NCI-H1694 (cell line): ENCODE measurements at regions not wholly inside any gene's neighbourhood (a gene's known extent, or its start where the extent isn't known, plus 50 kb on each side); places are given as distances from the start of the nearest gene placed in this dataset.
A peak's percentile ranks its signal among the peaks of the same experiment; 100 is the strongest.
"Not testable (repeated sequence)": the region's sequence is repeated elsewhere in the genome, so short reads cannot be mapped to it uniquely, and the experiment has no call there.

Source experiments
- DNase-seq: peaks from one replicate; lab custom pipeline; 2025; lab: John Stamatoyannopoulos, UW

GRCh38 chr3:56924700-56925099, 123.0 kb upstream of the ARHGEF3 start:
- DNase-seq, result not testable (repeated sequence)

DNA sequence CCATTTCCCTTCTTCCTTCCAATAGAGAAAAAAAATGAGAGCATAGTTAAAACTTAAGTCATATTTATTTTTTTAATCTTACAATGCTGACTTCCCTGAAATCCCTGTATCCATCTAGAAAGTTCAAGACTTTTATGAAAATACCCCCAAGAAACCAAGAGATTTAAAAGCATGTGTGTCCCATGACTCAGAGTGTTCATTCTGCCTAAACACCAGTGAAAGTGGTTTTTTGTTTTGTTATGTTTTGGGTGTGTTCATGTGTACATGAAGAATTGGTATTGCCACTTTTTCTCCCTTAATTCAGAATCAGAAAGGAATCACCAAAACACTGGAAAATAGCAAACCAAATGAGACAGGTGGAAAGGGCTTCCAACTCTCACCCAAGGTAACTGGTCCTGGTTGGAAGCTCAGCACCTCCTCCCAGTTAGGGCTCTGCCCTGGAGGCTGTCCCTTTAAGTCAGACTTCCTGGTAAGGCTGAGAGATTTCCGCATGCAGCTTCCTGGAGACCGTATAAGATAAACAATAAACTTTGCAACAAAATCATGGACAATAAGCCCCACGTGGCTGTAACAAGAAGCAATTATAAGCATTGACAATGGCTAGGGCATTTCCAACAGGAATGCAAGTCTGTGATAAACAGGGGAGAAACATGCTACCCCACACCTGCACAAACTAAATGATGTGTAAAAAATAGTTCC, 121.9 kb upstream of the ARHGEF3 start:
- no peak for DNase-seq

- DNase-seq, result no peak
Observed at GRCh38 chr3:56921573-56922453, 120.1 kb upstream of the ARHGEF3 start.

DNA sequence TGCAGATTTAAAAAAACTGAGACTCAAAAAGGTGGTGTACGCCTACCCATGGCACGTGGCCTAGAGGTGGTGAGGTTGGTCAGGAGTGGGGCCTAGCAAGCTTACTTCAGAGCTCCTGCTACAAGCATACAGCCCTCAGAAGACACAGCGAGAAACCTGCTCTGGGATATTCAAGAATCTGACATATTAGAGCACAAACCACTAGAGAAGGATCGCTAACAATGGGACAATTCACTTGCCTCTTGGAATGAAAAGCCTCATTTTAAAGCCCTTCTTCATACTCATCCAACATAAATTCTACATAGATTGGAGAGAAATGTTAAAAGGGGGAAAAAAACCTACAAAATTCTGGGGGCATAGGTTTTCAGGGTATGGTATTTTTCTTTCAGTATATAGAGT, 118.0 kb upstream of the ARHGEF3 start:
- DNase-seq, result no peak

- DNase-seq, result no peak
Observed at GRCh38 chr3:56919137-56919796, 117.5 kb upstream of the ARHGEF3 start.

- no peak for DNase-seq
Observed at GRCh38 chr3:56918111-56918568, 116.4 kb upstream of the ARHGEF3 start.

DNA sequence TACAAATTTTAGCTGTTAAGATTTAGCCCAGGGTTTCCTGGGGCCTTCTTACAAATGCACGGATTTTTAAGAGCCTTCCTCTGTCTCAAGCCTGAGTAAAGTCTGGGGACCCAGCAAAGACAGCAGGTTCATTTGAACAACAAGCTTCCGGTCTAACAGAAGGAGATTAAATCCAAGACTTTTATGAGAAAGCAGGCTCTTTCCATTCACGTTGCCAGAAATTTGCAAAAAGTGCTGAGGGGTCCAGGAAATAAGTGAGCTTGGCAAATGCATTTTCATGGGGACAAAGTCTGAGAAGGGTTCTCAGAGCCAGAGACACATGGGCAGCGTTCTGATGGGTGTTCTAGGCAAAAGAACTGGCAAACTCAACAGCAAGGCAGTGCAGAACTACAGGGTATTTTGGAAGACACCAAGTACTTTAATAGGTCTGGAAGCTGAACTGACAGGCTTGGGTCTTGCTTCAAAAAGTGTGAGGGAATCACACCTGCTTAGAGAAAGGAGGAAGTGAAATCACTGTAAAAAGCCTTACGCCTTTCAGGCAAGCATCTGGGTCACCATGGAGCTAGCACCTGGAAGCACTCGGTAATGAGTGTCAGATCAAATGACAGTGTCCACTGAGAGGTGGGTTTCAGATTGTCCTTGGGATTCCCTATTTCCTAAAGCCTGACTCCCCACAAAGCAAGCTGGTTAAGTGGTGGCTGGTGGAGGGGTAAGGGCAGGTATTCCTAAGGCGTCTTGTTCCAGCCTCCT, 115.8 kb upstream of the ARHGEF3 start:
- no peak for DNase-seq

DNA sequence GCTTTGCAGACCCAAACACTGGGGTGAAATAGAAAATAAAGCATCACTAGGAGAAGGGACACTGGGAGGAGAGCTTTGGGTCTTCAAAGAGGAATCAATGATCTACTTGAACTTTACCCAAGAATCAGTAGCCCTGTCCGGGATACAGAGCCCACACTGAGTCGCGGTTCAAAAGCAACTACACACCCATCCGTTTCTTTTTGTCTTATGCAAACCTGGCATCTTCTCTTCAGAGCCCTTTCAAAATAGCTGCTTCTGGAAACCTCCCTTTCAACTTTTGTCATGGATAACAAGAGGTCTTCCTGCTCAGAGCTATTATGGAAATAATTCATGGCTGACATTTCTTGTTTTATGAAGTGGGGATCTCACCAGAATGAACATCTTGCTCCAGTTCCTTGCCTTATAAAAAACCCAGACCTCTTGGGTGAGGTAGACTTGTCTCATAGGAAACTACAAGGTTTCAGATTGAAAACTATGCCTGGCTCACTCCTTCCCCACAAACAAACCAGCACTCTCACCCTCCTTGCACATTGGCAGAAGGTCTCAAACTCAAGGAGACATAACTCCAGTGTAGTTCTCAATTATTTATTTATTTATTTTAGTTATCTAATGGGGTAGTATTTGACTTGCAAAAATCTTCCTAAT, 115.1 kb upstream of the ARHGEF3 start:
- DNase-seq, result no peak

- no peak for DNase-seq
Observed at GRCh38 chr3:56915966-56916586, 114.3 kb upstream of the ARHGEF3 start.

DNA sequence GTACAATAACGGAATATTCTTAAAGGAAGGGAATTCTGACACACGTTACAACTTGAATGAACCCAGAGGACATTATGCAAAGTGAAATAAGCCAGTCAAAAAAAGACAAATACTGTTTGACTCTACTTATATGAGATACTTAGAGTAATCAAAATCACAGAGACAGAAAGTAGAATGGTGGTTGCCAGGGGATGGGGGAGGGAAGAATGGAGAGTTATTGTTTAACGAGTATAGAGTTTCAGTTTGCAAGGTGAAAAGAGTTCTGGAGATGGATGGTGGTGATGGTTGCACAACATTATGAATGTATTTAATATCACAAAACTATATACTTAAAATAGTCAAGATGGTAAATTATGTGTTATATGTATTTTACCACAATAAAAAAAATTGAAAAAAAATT, 112.9 kb upstream of the ARHGEF3 start:
- DNase-seq, result no peak

DNA sequence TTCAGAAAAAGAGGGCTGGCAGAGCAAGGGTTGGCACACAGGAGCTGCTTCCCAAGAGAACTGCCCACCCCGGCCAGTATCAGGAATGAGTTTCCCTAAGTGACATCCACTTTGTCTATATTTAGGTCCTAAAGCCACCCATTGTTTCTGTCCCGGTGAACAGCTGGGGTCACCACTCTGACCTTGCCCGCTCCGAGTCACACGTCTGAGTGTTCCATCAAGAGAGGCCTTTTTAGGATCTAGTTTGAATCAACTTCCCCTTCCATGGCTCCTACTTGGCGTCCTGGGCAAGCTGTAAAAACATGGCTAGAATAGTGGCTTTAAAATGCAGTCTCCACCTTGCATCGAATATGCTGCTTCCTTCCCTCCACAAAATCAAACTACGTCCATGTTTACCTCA, 109.6 kb upstream of the ARHGEF3 start:
- no peak for DNase-seq

DNA sequence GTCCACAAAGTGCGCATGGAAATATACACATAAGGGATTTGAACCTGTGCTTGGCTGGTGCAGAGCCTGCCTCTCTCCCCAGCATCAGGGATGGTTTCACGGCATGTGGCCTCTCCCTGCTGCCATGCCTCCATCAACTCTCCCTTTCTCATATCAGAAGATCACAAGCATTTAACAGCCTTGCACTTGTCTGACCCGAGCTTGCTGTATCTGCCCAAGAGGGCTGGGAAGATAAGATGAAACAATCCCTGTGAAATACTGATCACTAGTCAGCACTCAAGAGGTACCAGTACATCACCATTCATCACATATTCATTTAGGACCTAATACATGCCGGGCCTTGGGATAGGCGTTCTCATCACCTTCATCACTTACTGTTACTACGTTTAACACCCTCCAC, 107.6 kb upstream of the ARHGEF3 start:
- no peak for DNase-seq

DNA sequence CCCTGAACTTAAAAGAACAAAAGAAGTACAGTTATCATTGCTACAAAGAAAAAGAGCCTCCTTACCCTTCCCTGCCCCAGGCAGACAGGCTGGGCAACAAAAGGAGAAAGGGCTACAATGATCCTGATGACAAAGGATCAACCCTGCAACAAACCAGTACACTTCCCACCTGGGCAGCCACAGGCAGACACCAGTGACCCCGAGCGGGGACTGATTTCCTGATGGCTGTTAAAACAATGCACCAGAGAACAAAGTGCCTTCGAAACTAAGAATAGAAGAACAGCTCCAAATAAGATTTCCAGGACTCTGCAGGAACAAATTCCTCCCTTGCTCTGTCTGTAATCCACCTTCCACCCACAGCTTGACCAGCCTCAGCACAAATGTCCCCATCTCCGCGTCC, 106.3 kb upstream of the ARHGEF3 start:
- no peak for DNase-seq

GRCh38 chr3:56904552-56905215, 102.9 kb upstream of the ARHGEF3 start:
- DNase-seq, result peak; percentile 24

DNA sequence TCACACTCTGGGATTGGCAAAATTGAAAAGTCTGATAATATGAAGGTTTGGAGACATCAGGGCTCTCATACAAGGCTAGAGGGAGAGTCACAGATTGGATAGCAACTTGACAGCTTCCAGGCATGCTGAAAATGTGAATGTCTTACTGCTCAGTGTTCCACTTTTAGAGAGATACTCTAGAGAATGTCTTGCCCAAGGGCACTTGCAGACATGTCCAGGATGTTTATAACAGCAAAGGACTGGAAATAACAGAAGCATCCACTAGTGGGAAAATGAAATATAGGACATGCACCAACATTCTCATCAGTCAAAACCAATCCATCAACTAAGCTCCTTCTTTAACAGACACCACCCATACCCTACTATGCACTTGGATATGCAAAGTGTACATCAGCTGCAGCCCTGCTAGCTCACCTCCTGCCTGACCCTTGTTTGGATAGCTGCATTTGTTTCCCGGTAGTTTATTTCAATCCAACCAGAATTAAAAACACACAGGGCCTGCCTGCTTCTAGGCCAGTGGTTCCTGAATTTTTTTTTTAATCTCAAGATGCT, 101.6 kb upstream of the ARHGEF3 start:
- no peak for DNase-seq

DNA sequence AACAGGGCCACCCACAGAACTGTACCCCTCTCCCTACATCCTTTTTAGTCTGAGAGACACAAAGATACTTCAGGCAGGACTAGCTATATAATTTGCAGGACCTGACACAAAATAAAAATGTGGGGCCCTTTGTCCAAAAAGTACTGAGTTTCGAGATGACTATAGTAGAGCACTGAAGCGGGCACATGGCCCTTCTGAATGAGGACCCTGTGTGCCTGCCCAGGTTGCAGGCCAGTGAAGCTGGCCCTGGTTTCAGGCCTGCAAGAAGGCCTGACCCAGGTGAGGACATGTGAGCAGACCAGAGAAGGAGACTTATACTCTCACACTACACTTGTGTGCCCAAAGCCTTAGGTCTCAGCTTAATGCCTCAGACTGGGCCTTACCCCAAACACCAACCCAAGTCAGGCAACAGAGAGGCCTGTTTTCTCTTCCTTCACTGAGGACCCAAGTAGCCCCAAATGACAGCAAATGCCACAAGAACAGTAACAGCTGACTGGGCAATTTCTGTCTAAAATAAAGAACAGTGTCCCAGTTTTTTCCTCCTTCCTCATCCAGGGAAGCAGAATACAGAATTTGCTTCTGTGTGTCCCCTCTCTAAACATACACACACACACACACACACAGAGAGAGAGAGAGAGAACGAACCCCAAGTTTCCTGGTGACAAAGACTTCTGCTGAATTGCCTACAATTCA, 100.9 kb upstream of the ARHGEF3 start:
- no peak for DNase-seq

- DNase-seq, result no peak
Observed at GRCh38 chr3:56900801-56901200, 99.1 kb upstream of the ARHGEF3 start.

- no peak for DNase-seq
Observed at GRCh38 chr3:56899851-56900250, 98.1 kb upstream of the ARHGEF3 start.

DNA sequence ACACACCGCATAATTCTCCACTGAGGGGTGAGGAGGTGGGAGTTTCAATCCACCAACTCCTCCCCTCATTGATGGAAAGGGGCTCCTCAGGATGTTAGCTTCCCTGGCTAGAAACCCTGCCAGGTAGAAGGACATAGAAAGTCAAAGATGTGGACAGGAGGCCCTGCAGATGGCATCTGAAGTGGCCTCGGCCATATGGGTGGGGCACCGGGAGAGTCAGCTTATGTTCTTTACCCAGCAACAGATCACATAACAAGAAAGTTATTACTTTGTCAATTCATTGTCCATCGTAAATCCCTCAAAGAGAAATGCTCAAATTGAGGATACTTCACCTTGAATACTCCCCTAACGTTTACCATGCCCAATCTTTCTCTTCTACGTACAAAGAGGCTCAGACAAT, 97.3 kb upstream of the ARHGEF3 start:
- DNase-seq, result no peak

DNA sequence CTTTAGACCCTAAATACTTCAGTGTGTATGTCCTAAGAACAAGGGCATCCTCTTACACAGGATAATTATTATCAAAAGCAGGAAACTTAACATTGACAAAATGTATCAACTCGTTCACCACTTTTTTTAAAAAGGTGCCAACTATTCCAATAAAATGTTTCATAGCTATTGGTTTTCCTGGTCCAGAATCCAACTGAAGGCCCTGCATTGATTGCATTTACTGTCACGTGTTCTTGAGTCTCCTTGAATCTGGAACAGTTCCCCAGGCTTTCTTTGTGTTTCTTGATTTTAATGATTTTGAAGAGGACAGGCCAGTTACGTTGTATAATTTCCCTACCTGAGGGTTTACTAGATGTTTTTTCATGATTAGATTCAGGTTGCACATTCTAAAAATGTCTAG, 94.6 kb upstream of the ARHGEF3 start:
- DNase-seq, result no peak
